Immature natural killer cell (primary cell): ENCODE measurements at regions not wholly inside any gene's neighbourhood (a gene's known extent, or its start where the extent isn't known, plus 50 kb on each side); places are given as distances from the start of the nearest gene placed in this dataset.

ENCODE experiments used
- DNase-seq, 3 donors: peaks; one replicate each; pipeline ENCODE4 v3.0.0; 2022; ENCODE audit warnings: mixed read lengths in 1 of 3
- H3K27ac Mint-ChIP-seq, 6 donors: one replicate each; pipeline ENCODE4 v1.8.0; 2020; ENCODE audit warnings: mixed read lengths in 6 of 6, mild to moderate bottlenecking in 5 of 6, inconsistent platforms in 4 of 6, moderate library complexity in 3 of 6
- H3K27me3 Mint-ChIP-seq, 3 donors: one replicate each; pipeline ENCODE4 v1.8.0; 2020 to 2021; ENCODE audit warnings: low read depth in 3 of 3, mild to moderate bottlenecking in 3 of 3, mixed read lengths in 3 of 3, moderate library complexity in 3 of 3, inconsistent platforms in 1 of 3
- H3K36me3 Mint-ChIP-seq, 3 donors: one replicate each; pipeline ENCODE4 v1.8.0; 2020; ENCODE audit warnings: mixed read lengths in 3 of 3, inconsistent platforms in 2 of 3, mild to moderate bottlenecking in 2 of 3
- H3K4me1 Mint-ChIP-seq, 2 donors: one replicate each; pipeline ENCODE4 v1.8.0; 2020; ENCODE audit warnings: inconsistent platforms in 2 of 2, mild to moderate bottlenecking in 2 of 2, mixed read lengths in 2 of 2, moderate library complexity in 1 of 2
- H3K4me3 Mint-ChIP-seq, 5 donors: one replicate each; pipeline ENCODE4 v1.8.0; 2020; ENCODE audit warnings: mild to moderate bottlenecking in 5 of 5, mixed read lengths in 5 of 5, inconsistent platforms in 3 of 5, moderate library complexity in 3 of 5
- H3K9me3 Mint-ChIP-seq, 6 donors: one replicate each; pipeline ENCODE4 v1.8.0; 2020; ENCODE audit warnings: mild to moderate bottlenecking in 6 of 6, mixed read lengths in 6 of 6, inconsistent platforms in 4 of 6, moderate library complexity in 3 of 6

DNA sequence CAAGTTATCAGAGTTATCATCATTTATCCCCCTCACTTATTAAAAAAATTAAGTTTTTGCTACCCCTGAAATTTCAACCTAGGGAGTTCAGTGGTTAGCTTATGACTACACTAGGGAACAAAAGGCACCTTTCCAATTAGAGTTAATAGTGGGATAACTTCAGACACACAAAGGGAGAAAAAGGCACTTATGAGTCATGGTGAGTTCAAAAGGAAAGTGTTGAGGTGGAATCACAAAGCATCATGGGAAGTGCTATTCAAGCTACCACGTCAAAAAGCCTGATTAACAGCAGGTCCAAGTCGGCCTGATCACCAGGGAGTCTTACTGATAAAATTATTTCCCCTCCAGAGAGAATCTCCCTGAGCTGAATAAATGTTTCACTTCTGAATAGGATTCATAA is 165.7 kb downstream of the C7orf25 start:
- peaks cover 0 to 10% (median 1%) of the 10 kb centered on the region in 6 donors for H3K9me3 Mint-ChIP-seq
- H3K27ac Mint-ChIP-seq = no peak overlapping the region
- H3K4me3 Mint-ChIP-seq = no peak overlapping the region
- no peak for DNase-seq
- H3K4me1 Mint-ChIP-seq = no peaks in the 10 kb centered on the region
- H3K36me3 Mint-ChIP-seq = no peaks in the 10 kb centered on the region
- H3K27me3 Mint-ChIP-seq = peaks cover 2 to 5% (median 4%) of the 10 kb centered on the region in 3 donors

DNA sequence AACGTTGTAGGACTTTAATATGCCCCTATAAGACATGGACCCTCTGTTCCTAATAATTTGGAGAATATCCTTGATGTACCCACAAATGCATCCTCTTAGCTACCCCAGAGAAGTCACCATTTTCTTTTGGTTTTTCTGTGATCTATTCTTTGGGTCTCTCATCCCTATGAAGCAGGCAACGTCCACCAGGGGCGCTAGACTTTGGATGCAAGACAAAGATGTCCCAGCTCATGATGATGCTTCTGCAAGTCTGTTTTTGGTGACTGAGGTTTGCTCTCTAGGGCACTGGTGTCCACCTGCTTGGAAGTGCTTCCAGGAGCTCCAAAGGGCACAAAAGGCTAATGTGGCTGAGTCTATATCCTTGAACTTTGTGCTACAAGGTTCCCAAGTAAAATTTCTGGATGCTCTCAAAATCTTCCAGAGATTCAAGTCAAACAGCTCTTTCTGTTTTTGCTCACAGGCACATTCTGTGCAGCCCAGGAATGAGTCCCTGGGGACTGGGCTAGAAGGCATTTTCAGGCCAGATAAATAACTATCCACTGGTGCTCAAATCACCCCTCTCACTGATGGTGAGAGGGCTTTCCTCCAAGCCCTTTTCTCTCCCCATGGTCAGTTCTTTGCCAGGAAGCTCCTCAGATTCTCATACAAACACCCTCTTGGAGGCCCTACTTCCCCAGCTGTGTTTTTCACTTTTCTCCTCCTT is 166.4 kb downstream of the C7orf25 start:
- Mint-ChIP-seq H3K27ac (no peak overlapping the region), H3K36me3 (no peaks in the 10 kb centered on the region), H3K4me1 (no peaks in the 10 kb centered on the region), H3K9me3 (peaks cover 0 to 10% (median 1%) of the 10 kb centered on the region in 6 donors), H3K27me3 (peaks cover 2 to 5% (median 4%) of the 10 kb centered on the region in 3 donors), H3K4me3 (no peak overlapping the region)
- DNase-seq = no peak

DNA sequence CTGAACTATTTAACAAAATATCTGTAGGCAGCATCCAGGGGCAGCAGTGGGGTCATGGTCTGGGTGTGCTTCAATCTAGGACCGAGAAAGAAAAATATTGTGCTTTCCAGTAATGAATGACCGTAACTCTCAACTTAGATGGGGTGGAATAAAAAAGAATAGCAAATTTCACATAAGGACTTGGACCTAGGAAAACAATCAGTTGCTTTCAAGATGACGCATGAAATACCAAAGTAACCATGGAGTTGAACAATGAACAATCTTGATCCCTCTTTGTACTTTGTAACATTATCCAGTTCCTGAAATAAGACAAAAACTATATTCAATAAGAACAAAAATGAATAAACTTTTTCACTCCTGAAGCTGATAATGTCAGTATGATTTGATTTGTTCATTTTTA is 167.1 kb downstream of the C7orf25 start:
- H3K27ac Mint-ChIP-seq = no peak overlapping the region
- H3K36me3 Mint-ChIP-seq = no peaks in the 10 kb centered on the region
- H3K27me3 Mint-ChIP-seq = peaks cover 2 to 5% (median 3%) of the 10 kb centered on the region in 3 donors

DNA sequence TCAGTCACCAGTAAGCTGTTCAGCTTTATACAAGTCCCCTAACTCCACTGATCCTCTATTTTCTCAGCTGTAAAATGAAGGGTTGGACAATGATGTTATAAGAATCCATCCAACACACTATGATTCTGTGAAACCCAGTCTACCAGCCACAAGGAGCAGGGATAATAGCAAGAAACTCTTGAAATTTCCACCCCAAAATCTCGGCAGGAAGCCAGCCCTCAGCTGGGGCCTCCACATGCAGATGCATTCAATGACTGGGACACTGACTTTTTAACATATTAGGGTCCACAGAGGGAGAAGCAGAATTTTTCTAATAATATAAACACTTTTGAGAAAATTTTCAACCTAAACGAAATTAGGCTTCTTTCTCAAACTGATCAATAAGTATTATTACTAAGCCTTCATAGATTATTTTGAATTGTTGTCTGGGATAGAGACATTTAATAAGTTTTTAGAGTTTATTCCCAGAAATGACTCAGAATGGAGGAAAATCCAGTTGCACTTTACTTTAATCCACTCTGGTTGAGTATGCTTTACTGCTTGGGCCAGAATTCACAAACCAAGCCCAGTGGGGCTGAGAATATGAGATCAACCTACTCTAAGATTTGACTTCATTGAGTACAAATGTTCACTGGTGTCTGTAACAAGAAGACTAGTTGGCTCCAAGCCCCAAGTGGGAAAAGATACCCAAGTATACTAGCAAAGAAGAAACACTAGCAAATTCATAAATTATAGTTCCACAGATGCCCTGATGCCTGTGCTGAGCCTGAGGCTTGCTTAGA is 168.6 kb downstream of the C7orf25 start:
- no peak for DNase-seq
- peaks cover 0 to 10% (median 1%) of the 10 kb centered on the region in 6 donors for H3K9me3 Mint-ChIP-seq
- H3K4me3 Mint-ChIP-seq = no peak overlapping the region
- H3K27me3 Mint-ChIP-seq = peaks cover 0 to 5% (median 4%) of the 10 kb centered on the region in 3 donors
- no peaks in the 10 kb centered on the region for H3K4me1 Mint-ChIP-seq
- no peak overlapping the region for H3K27ac Mint-ChIP-seq
- H3K36me3 Mint-ChIP-seq = no peaks in the 10 kb centered on the region

More for the DNA sequence above, 167.1 kb downstream of the C7orf25 start:
- Mint-ChIP-seq H3K4me1 (no peaks in the 10 kb centered on the region), H3K9me3 (peaks cover 0 to 10% (median 1%) of the 10 kb centered on the region in 6 donors), H3K4me3 (no peak overlapping the region)
- DNase-seq = no peak

DNA sequence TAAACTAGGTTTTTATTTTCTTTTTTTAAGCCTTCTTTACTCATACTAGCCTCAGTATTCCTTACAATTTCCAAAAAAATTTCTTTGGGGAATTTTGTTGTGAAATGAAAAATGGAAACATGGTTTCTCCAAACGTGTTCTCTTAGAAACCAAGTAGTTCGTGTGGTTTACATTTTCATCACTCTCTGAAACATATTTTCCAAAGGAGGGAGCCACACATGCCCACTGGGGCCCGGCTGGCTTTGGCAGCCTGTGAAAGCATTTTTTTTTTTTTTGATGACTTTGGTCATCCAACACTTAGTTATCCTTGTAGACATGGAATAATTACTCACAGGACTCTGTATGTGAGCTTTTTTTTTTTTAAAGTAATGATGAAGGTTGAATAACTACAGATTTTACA is 169.6 kb downstream of the C7orf25 start:
- H3K36me3 Mint-ChIP-seq = no peaks in the 10 kb centered on the region
- H3K4me1 Mint-ChIP-seq = no peaks in the 10 kb centered on the region
- no peak overlapping the region for H3K4me3 Mint-ChIP-seq
- H3K27me3 Mint-ChIP-seq = peaks cover 0 to 5% (median 3%) of the 10 kb centered on the region in 3 donors
- no peak for DNase-seq
- H3K9me3 Mint-ChIP-seq = peaks cover 0 to 6% (median under 1%) of the 10 kb centered on the region in 6 donors
- H3K27ac Mint-ChIP-seq = no peak overlapping the region

DNA sequence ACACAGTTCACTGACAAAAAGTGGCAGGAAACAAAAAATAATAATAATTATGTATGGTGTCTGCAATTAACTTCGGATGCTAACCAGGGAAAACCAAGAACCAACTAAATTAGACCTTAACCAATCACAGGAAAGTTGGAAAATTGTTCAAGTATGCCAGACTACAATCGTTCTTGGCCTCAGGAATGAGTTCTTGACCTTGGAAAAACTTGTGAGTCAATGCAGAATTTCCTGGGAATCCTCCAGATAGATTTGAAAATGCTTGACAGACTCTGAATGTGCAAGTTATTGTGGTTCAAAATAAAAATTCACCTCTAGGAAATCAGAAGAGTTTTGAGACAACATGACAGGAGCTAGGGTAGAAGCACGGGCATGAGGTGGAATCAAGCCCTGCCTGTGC is 171.5 kb downstream of the C7orf25 start:
- Mint-ChIP-seq H3K36me3 (no peaks in the 10 kb centered on the region), H3K4me1 (no peaks in the 10 kb centered on the region), H3K27me3 (peaks cover 0 to 5% (median 3%) of the 10 kb centered on the region in 3 donors), H3K9me3 (peaks cover 0 to 3% (median 0%) of the 10 kb centered on the region in 6 donors), H3K4me3 (no peak overlapping the region), H3K27ac (no peak overlapping the region)
- DNase-seq = no peak

DNA sequence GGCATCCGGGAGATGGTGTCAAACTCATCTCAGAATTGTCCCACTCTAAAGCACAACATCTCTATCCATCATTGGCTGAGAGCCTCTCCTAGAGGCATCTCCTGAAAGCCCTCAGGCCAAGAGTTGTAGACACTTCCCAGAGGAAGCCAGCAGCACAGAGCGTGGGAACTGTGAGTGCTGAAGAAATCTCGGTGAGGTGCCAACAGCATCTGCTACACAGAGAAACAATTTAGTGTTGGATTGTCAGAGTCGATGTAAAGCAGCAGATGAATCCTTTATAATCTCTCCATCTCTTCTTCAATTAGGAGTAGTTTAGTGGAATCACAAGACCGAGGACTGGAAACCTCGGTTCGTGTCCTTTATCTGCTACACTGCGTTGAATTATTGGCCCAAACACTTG is 172.2 kb downstream of the C7orf25 start:
- no peaks in the 10 kb centered on the region for H3K4me1 Mint-ChIP-seq
- H3K4me3 Mint-ChIP-seq = no peak overlapping the region
- no peak for DNase-seq
- H3K36me3 Mint-ChIP-seq = no peaks in the 10 kb centered on the region
- H3K27me3 Mint-ChIP-seq = peaks cover 0 to 5% (median 2%) of the 10 kb centered on the region in 3 donors
- H3K9me3 Mint-ChIP-seq = peaks cover 0 to 1% (median 0%) of the 10 kb centered on the region in 6 donors
- H3K27ac Mint-ChIP-seq = no peak overlapping the region

DNA sequence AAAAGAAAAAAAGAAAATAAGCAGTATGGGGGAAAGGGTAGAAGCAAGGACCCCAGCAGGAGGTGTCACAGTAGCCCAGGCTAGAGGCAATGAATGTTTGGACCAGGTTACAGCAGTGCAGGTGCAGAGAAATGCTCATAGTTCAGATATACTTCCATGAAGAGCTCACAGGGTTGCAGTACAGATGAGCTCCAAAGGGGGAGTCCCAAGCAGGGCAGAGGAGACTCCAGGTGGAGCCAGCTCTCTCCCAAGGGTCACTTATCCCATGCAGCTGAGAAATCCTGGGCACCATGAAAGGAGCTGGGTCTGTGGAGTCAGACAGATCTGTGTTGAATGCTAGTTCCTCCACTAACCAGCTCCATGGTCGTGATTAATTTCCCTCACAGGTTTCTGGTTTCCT is 174.9 kb downstream of the C7orf25 start:
- Mint-ChIP-seq H3K36me3 (no peaks in the 10 kb centered on the region), H3K27me3 (peaks cover 0 to 2% (median 2%) of the 10 kb centered on the region in 3 donors), H3K27ac (no peak overlapping the region), H3K4me3 (no peak overlapping the region), H3K9me3 (no peaks in the 10 kb centered on the region), H3K4me1 (no peaks in the 10 kb centered on the region)
- DNase-seq = no peak

DNA sequence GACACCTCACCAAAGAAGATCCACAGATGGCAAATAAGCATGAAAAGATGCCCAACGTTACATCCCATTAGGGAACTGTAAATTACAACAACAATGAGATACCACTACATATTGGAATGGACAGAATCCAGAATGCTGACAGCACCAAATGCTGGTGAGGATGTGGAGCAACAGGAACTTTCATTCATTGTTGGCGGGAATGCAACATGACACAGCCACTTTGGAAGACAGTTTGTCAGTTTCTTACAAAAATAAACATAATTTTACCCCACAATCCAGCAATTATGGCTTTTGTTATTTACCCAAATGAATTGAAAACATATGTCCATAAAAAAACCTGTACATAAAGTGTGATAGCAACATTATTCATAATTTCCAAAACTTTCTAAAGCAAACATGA is 176.8 kb downstream of the C7orf25 start:
- Mint-ChIP-seq H3K9me3 (no peaks in the 10 kb centered on the region), H3K4me1 (no peaks in the 10 kb centered on the region), H3K27ac (no peak overlapping the region), H3K4me3 (no peak overlapping the region), H3K27me3 (peaks cover 0 to 3% (median 2%) of the 10 kb centered on the region in 3 donors), H3K36me3 (no peaks in the 10 kb centered on the region)
- no peak for DNase-seq

DNA sequence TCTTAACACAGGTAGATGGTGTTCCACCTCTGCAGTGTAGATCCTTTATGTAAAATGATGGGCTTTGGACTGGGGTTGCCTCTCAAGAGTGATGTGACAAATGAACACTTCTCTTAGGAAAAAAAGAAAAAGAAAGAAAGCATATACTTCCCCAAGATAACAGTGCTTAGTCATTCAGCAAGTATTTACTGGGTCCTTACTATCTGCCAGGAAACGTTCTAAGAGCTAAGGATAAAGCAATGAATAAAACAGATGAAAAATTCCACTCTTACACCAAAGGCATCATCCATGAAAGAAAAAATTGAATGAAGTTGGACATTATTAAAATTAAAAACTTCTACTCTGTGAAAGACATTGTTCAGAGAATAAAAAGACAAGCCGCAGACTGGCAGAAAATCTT is 177.3 kb downstream of the C7orf25 start:
- H3K27ac Mint-ChIP-seq = no peak overlapping the region
- H3K4me3 Mint-ChIP-seq = no peak overlapping the region
- no peaks in the 10 kb centered on the region for H3K36me3 Mint-ChIP-seq
- H3K27me3 Mint-ChIP-seq = peaks cover 0 to 3% (median 2%) of the 10 kb centered on the region in 3 donors
- H3K9me3 Mint-ChIP-seq = no peaks in the 10 kb centered on the region
- no peaks in the 10 kb centered on the region for H3K4me1 Mint-ChIP-seq
- DNase-seq = no peak

DNA sequence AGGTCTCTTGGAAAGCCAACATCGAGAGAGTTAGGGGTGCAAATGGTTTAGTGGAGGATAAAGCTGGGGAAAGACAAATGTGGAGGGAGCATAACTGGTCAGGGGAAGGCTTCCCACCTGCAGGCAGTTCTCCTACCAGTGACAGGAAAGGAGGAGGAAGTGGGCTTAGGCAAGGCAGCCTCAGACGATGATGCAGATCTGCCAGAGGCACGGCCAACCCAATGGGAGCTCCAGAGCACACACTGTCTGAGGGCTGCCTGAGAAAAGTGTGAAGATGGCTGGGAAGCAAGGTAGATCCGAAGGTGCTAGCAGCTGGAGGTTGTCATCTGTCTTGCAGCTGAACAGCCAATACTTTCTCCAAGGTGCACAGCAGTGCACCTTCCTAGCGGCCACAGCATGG is 178.8 kb downstream of the C7orf25 start:
- no peaks in the 10 kb centered on the region for H3K4me1 Mint-ChIP-seq
- DNase-seq = no peak
- H3K9me3 Mint-ChIP-seq = no peaks in the 10 kb centered on the region
- H3K4me3 Mint-ChIP-seq = no peak overlapping the region
- H3K27ac Mint-ChIP-seq = no peak overlapping the region
- peaks cover 0 to 3% (median 0%) of the 10 kb centered on the region in 3 donors for H3K27me3 Mint-ChIP-seq
- no peaks in the 10 kb centered on the region for H3K36me3 Mint-ChIP-seq

DNA sequence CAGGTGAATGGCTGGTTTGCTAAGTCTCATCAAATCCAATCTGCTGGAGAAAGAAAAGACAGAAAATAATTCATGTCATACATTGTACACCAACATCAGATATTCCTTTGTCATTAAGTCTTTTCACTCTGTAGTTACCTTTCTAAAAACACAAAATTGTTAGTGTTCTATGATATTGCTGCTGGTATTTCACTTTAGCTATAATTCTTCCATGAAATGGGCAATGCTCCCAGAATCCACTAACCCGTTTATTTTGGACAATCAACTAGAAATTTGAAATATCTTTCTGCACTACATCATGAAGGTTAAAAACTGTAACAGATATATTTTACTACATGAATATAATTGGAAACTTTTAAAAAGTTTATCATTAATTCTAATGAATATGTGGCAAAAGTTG is 181.3 kb downstream of the C7orf25 start:
- Mint-ChIP-seq H3K36me3 (no peaks in the 10 kb centered on the region), H3K4me3 (no peak overlapping the region)

DNA sequence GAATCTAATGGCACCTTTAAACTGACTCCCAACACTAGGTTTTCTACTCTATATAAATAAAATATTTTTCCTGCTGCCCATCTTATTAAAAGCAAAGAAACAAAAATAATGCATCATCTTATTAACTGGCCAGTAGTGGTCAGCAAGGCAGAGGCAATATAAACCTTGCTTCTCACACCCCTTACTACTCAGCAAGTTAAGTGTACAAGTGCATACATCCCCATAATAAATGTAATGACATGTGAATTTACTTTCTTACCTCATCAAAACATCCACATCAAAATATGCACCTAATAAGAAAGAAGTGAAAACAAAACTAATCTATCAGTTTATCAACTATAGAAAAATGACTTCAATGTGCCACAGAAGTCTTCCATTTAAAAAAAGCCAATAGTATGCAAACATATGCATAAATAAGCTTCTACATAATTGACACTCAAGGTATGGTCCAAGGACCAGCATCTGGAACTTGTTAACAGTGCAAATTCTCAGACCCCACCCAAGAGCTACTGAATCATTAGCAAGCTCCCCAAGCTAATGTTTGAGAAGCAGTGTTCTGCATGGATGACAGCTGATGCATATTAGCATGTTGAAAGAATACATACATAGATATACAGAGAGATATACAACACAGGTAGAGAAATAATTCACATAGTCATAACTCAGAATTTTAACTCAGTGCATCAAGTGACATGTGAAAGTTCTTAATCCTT is 182.7 kb downstream of the C7orf25 start:
- Mint-ChIP-seq H3K9me3 (peaks cover 0 to 2% (median 0%) of the 10 kb centered on the region in 6 donors), H3K27me3 (peaks cover 0 to 3% (median 0%) of the 10 kb centered on the region in 3 donors), H3K4me3 (no peak overlapping the region), H3K36me3 (no peaks in the 10 kb centered on the region), H3K27ac (no peak overlapping the region), H3K4me1 (no peaks in the 10 kb centered on the region)
- DNase-seq = no peak

More for the DNA sequence above, 181.3 kb downstream of the C7orf25 start:
- no peak overlapping the region for H3K27ac Mint-ChIP-seq
- peaks cover 0 to 3% (median 0%) of the 10 kb centered on the region in 3 donors for H3K27me3 Mint-ChIP-seq
- DNase-seq = no peak
- H3K4me1 Mint-ChIP-seq = no peaks in the 10 kb centered on the region
- H3K9me3 Mint-ChIP-seq = no peaks in the 10 kb centered on the region

DNA sequence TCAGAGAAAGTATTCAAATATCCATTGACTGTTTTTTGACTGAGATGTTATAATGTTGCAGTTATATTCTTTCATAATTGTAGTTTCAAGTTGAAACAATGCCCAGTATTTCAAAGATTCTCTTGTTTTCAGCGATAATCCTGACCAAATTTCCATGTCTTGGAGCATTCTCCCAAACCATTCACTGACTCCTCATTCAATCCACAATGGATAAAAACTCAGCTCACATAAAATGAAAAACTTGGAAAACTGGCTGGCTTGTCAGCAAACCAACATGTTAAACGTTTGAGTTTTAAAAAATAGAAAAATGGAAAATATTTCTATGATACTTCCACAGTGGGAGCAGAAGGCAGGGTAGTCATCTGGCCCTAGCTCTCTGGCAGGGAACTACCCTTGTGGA is 184.4 kb downstream of the C7orf25 start:
- H3K4me1 Mint-ChIP-seq = no peaks in the 10 kb centered on the region
- no peaks in the 10 kb centered on the region for H3K36me3 Mint-ChIP-seq
- H3K27me3 Mint-ChIP-seq = peaks cover 0 to 3% (median 0%) of the 10 kb centered on the region in 3 donors
- H3K9me3 Mint-ChIP-seq = peaks cover 0 to 2% (median 0%) of the 10 kb centered on the region in 6 donors
- DNase-seq = no peak
- no peak overlapping the region for H3K4me3 Mint-ChIP-seq
- H3K27ac Mint-ChIP-seq = no peak overlapping the region
